ENCODE measurements at regions not wholly inside any gene's neighbourhood (a gene's known extent, or its start where the extent isn't known, plus 50 kb on each side); places are given as distances from the start of the nearest gene placed in this dataset.
A peak's percentile ranks its signal among the peaks of the same experiment; 100 is the strongest.

DNA sequence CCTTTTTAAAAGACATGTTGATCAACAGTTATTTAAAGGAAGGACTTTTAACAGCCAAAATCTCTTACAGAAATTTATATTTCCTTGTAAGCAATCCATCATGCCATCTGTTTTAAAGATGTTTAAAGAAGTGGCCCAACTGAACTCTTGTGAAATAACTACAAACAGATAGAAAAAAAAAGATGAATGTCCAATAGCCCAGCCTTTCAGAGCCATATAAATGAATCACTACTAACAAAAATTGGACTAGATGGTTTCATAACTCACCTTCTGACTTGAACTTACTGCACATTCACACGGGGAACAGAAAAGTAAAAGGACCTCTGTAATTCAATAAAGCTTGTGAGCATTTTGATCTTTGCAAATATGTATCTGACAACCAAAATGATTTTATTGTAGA is 319.0 kb upstream of the CHAC2 start:
- no peak for DNase-seq (ENCODE audit: low read depth)

DNA sequence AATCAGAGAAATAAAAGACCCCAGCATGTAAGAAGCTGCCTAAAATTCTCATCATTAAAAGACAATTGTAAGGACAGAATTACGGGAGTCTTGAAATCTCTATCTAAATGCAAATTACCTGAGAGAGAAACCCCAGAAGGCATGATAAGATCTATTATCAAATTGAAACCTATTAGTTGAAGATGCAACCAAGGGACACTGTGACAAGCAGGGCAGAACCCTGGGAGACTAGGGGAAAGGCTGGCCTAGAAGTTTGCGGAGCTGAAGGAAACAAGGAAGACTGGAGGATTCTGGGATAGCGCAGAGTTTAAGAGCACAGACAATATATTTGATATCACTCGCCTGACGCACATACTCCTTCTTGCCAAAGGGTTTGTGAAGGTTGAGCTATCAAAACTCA is 319.5 kb upstream of the CHAC2 start:
- DNase-seq (ENCODE audit: low read depth): no peak

DNA sequence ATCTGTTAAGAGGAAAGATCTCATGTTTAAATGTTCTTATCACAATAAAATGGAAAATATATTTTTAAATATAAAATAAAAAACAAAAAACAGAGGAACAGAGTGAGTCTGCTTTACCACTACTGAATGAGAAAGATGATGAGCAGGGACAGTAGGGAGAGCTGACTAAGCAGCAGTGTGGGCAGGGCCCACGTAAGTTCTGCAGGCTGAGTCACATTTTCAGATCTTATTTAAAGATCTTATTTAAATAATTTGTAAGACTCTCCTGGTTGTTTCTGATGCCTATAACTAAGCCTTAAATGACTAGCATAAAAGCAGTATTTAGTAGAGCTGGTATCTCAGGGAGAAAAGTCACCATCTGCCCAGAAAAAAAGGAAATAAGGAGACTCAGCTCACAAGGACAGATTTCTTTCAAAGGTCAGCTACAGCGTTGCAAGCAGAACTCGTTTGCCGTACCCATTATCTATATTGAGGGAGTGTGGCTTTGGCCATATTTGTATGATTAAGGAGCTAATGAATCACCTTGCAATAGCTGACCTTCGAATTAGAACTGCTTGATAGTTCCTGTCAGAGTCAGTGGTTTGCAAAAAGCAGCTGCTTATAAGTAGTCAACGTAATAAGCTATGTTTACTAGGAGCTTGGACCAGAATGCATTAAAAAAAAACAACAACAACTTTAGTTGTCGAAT is 322.1 kb upstream of the CHAC2 start:
- DNase-seq (ENCODE audit: low read depth): peak; percentile 55

DNA sequence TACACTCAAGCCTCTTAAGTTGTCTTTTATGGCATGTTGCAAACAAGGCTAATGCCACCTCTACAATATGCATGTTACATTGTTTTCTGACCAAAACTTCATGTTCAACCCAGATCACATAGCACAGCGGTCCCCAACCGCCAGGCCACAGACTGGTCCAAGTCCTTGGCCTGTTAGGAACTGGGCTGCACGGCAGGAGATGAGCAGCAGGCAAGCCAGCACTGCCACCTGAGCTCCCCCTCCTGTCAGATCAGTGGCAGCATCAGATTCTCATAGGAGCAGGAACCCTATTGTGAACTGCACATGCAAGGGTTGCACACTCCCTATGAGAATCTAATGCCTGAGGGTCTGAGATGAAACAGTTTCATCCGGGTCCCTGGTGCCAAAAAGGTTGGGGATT is 324.8 kb upstream of the CHAC2 start:
- no peak for DNase-seq (ENCODE audit: low read depth)

DNA sequence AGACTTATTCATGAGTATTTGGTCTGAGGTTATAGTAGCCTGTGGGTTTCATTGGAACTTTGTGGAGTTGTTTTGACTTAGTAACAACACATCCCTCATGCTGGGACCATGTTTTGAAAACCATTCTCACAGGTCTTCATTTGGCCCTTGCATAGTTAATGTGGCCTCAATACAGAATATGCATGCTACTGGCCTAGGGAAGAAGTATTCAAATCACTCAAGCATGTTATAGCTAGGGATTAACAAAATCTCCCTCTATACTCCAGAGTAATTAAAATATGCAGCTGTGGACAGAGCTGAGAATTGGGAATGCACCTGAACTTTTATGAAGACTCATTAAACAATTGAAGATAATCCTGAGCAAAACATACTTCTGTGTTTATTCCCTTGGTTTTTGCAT is 325.5 kb upstream of the CHAC2 start:
- no peak for DNase-seq (ENCODE audit: low read depth)

DNA sequence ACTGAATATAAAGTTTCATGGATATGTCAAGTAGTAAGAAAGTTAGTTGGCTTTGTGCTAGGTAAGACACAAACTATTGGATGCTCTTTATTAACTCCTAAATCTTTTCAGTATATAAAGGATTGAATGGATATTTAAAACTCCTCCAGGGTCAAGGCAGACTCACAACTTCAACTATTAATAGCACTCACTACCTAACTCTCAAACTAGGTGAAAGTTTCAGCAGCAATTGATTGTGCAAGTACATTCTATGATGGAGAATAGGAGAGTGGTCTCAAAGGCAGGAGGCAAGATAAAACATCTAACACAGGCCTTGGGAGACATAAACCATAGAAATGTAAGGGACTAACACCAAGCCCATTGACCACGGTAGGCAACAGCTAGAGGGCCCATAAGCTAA is 328.9 kb upstream of the CHAC2 start:
- no peak for DNase-seq (ENCODE audit: low read depth)

DNA sequence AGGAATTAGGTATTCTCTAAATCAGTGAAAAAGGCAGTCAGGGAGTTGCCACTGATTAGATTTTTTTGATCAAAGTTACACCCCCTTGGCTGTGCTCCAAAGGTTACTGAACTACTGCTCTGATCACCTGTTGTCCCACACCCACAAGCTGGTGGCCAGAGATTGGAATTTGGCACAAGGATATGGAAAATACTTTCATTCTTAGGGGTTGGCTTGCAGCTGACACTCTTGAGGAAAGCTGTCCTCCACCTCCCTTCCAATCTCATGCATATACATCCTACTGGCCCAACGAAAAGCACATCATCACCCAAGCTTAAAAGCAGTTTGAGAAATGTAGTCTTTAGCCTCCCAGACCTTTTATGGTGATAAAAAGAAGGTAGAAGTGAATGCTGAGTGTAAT is 329.5 kb upstream of the CHAC2 start:
- DNase-seq (ENCODE audit: low read depth): peak; percentile 70

DNA sequence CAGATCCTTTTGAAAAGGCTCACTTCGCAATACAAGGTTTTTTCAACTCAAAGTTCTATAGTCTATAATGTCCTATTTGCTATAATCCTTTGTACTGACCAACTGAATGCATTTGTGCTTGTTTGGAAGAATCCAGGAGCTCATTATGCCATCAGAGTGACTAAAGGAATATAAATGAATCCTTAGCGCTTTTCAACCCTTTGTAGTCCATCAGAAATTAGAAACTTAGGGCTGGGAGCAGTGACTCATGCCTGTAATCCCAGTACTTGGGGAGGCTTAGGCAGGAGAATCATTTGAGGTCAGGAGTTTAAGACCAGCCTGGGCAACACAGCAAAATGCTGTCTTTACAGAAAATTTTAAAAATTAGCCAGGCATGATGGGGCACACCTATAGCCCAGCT is 330.2 kb upstream of the CHAC2 start:
- DNase-seq (ENCODE audit: low read depth): peak; percentile 62

DNA sequence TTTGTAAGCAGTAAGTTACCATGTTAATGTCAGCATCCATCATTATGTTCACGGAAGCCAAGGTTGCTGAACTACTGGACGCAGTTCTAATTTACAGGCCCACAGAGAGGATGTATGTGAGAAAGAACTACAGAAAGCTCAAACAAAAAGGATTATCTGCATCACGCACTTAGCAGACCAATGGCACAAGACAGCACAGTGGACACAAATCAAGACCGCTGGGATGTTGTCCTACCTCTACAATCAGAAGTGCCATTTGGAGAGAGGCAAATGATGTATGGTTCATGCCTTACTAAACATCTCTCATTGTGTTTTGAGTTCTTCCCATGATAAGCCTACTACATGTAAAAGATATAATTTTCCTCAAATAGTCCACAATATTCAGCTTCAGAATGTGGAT is 330.7 kb upstream of the CHAC2 start:
- no peak for DNase-seq (ENCODE audit: low read depth)

DNA sequence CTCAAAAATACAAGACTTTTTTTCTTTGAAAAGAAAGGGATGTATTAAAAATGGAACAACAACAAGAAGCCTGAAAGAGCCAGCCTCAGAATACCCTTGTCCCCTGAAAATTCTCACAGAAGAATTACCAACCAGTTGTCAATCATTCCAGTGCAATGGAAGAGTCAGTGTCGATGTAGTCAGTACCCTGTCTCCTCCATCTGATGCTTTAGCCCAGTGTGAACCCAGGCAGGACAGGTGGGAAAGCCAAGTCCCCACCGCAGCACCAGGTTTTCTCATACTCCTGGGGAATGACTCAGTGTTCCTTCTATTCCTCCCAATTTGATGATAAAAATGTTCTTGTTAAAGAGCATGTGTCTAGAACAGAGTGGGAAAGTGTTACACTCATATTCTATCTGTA is 332.0 kb upstream of the CHAC2 start:
- peak; percentile 31 for DNase-seq (ENCODE audit: low read depth)

DNA sequence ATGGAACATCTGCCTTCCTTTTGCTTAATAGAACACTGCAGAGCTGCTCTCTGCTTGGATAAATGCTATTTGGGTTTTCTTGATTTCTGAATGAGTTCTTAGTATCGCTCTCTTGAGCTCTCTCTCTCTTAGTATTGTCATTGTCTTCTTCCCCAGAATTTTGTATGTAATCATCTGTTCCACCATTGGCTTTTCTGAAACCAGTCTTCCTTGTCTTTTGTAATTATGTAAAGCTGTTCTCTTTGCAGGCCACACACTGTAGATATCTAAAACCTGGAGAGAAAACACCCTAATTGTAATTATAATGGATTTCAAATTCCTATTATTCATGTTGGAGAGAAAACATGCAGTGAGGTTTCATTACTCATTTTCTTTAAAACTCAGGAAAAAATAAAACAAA is 333.1 kb upstream of the CHAC2 start:
- no peak for DNase-seq (ENCODE audit: low read depth)

DNA sequence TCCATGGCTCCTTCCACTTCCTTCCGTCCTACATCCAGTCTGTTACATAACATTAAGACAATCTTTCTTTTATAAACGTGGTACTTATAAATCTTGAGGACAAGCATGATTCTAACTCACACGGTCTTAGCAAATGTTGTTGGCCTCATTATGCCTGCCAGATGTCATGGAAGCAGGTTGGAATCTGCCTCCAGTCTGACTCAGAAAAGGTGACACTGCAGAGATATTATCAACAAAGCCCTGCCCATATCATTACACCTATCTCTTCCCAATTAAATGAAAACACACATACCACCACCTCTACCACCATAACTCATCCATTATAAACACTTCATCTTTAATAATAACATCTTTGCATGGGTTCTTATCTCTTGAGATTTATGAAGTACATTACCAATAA is 334.7 kb upstream of the CHAC2 start:
- no peak for DNase-seq (ENCODE audit: low read depth)

DNA sequence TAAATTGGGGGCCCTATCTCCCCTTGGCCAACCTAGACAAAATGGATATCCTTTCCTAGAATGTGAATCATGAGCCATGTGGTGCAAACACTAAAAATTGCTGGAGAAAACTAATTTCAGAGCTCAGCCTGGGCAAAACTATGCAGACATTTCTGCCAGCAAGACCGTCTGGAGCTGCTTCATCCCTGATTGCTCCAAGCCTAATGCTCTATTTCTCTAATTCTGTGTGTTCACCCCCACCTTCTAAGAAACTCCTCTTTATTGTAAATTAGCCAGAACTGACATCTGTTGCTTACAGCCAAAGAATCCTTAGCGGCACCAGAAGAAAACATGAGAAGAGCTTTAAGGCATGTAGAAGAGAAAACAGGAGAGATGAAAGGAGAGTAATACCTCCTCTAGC is 337.7 kb upstream of the CHAC2 start:
- no peak for DNase-seq (ENCODE audit: low read depth)

DNA sequence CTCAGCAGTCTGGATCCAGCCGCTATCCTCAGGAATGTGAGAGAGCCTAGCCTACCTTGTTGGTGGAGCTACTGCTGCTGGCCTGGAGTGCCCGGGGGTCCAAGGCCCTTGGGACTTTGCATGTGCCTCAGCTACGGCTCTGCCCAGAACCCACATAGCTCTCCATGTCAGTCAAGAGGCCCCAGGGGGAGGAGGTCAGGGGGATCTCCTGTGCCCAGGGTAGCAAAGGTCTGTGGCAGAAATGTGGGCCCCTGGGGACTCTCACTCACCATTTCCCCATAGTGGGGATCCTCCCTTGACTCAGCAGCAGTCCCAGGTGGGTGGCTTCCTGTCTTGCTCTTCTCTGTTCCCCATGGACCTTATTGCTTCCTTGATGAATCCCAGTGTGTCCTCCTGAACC is 342.7 kb upstream of the CHAC2 start:
- DNase-seq (ENCODE audit: low read depth): no peak

DNA sequence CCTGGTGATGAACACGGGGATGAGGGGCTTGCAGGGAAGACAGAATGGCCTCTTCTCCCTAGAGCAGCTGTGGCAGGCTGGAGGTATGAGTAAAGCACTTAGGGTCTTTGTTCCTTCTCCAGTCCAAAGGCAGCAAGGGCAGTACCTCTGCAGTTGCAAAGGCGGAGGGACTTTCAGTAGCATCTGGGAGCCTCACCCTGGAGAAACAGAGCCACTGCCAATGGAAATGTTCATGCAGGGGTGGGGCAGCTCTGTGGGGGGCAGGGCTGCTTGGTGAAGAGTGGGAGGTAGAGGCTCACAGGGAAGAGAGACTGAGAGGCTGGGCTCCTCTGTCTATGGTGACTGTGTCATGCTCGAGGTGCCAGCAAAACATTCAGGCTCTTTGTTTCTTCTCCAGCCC is 344.1 kb upstream of the CHAC2 start:
- DNase-seq (ENCODE audit: low read depth): no peak

DNA sequence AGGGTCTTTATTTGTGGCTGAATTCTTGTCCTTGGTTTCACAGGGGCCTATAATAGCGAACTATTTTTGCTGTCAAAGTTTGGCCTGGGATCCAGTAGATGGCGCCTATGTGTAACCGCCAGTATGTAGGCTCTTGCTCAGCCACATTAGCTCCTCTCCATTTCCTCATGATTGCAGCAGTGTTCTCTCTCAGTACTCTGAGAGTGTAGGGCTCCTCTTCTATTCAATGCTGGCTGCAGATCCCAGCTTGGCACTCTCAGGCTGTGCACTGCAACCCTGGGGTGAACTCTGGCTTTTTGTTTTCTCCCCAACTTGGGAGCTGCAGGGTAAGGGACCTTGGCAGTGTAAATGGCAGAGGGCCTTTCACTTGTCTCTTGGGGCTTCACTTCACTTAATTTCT is 344.6 kb upstream of the CHAC2 start:
- peak; percentile 39 for DNase-seq (ENCODE audit: low read depth)

DNA sequence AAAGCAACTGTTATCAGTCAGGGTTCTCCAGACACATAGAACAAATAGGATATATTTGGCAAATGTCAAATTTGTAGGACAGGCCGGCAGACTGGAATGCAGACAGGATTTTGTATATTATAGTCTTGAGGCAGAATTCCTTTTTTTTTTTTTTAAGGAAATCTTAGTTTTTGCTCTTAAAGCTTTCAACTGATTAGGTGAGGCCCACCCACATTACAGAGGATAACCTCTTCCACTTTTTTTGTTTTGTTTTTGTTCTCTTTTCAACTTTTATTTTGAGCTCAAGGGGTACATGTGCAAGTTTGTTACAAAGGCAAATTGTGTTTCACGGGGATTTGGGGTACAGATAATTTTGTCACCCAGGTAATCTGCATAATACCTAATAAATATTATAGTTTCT is 350.2 kb upstream of the CHAC2 start:
- DNase-seq (ENCODE audit: low read depth): no peak

DNA sequence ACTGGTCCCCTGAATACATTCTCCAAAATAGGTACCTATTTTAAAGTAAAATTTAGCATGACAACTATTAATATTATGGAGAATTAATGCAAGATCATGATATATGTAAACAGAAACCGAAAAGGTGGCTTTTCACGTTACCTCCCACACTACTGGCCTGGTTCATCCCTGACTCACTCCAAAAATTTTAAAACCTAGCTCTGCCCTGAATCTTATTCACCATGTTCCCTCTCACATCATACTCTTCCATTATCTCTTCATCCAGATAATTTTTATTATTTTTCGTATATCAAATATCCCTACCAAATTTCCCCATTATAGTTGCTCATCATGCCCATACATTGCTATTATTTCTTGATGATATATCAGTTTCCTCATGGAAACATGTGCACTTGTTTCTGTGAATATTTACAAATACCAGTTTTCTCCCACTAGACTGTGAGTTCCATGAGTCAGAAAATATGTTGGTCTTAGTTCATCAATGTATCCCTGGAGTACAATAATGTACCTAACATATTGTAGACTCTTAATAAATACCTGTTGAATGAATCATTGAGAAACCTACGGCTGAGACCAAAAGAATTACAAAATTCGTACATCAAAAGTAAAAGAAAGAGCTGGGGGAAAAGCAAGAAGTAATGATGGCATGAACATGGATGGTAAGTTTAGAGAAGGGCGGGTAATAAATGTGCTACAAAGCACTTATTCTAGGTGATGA is 360.1 kb upstream of the CHAC2 start:
- DNase-seq (ENCODE audit: low read depth): no peak

DNA sequence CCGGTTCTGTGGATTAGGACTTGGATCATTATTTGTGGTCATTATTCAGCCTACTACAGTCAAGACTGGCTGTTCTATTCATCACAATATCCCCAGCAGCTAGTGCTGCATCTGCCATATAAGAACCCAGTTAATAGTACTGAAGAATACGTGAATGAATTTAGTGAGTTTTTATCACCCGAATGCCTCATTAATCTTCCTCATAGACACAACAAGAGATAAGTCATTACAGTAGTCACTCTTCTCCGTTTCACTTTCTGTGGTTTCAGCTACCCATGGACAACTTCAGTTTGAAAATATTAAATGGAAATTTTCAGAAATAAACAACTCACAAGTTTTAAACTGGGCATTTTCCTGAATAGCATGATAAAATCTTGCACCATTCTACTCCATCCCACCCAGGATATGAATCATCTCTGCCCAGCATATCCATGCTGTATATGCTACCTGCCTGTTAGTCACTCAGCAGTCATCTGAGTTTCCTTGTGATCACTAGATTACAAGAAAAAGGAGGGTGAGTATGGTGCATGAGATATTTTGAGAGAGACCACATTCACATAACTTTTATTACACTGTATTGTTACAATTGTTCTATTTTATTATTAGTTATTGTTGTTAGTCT is 363.7 kb upstream of the CHAC2 start:
- DNase-seq (ENCODE audit: low read depth): peak; percentile 86

DNA sequence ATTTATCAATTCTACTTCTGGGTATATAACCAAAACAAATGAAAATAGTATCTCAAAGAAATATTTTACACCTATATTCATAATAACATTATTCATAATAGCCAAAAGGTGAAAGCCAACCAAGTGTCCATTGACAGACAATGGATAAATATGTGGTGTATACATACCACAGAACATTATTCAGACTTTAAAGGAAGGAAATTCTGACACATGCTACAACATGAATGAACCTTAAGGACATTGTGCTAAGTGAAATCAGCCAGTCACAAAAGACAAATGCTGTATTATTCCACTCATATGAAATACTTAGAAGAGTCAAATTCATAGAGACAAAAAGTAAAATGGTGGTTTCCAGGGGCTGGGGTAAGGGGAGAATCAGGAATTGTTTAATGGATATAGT is 370.5 kb upstream of the CHAC2 start:
- no peak for DNase-seq (ENCODE audit: low read depth)

DNA sequence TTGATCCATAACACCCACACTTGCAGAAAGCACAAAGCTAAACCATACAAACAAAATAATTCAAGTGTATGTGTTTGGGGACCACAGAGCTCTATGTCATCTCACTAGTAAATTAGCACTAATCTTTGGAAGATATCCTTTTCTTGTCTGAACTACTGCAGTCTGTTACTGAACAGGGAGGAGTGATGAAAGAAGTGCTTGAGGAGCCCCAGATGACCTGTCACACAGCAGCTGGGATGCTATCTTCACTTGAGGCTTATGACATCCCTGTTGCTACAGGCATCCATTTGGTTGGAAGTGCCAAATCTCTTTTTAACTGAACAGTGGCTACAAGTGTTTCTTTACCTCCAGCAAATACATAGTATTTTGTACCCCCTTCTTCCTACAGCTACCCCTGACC is 386.3 kb upstream of the CHAC2 start:
- DNase-seq (ENCODE audit: low read depth): no peak

DNA sequence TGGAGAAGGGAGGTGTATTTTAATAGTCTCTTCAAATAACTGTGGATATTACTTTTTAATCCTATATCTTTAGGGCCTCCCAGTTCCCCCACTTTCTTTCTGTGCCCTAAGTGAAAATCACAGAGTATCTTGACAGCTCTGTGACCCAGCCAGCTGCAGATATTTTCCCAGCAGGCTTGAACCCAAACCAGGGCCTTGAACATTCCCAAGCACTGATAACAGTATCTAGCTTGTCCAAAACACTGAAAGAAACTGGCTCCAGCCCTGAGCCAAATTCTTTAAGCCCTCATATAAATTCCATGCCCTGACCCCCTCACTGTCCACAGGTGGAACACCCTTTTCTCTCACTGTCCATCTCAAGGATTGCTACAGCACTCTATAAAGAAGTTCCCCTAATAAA is 388.1 kb upstream of the CHAC2 start:
- no peak for DNase-seq (ENCODE audit: low read depth)

DNA sequence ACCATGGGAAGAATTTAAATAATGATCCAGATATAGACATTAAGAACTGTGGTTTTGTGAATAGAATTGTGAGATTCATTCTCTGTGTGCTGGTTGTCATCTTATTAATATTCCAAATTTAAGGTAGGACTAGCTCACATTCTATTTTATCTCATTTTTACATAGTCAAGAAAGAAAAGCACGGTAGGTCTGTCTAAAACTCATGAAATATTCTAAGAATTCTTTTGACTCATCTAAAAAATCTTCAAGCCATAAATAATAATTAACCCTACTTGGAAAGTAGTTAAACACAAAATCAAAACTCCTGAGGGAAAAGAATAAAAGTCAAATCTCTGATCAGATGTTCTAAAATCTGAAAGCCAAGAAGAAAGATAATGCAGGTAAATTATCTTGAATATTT is 388.8 kb upstream of the CHAC2 start:
- DNase-seq (ENCODE audit: low read depth): no peak
